ENCODE measurements at regions not wholly inside any gene's neighbourhood (a gene's known extent, or its start where the extent isn't known, plus 50 kb on each side); places are given as distances from the start of the nearest gene placed in this dataset.
"Not testable (repeated sequence)": the region's sequence is repeated elsewhere in the genome, so short reads cannot be mapped to it uniquely, and the experiment has no call there.

DNA sequence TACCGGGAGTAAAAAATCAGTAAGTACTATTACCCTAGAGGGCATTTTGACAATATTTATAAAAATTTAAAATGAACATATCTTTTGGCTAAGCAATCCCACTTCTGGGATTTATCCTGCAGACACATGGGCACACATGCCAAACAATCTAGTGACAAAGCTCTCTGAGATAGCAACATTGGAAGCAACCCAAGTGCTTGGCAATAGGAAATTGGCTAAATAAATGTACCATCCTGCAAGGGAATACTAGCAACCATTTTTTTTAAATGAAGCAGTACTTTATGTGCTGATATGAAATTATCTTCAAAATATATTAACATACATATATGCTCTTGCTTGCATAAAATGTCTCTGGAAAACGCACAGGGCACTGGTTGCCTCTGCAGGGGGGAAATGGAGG, 133.8 kb downstream of the SNX5 start:
- DNase-seq: no peak

DNA sequence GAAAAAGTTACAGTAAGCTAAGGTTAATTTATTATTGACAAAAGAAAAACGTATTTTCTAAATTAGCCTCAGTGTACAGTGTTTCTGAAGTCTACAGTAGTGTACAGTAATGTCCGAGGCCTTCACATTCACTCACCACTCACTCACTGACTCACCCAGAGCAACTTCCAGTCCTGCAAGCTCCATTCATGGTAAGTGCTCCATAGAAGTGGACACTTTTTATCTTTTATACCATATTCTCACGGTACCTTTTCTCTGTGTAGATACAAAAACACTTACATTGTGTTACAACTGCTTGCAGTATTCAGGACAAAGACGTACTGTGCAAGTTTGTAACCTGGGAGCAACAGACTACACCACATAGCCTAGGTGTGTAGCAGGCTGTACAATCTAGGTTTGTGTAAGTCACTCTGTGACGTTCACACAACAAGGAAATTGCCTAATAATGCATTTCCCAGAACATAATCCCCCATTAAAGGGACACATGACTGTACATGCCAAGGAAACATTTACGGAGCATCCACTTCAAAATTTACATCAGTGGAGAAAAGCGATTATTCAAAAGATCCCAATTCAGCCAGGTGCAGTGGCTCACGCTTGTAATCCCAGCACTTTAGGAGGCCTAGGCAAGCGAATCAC, 133.4 kb downstream of the BANF2 start:
- DNase-seq: no peak

DNA sequence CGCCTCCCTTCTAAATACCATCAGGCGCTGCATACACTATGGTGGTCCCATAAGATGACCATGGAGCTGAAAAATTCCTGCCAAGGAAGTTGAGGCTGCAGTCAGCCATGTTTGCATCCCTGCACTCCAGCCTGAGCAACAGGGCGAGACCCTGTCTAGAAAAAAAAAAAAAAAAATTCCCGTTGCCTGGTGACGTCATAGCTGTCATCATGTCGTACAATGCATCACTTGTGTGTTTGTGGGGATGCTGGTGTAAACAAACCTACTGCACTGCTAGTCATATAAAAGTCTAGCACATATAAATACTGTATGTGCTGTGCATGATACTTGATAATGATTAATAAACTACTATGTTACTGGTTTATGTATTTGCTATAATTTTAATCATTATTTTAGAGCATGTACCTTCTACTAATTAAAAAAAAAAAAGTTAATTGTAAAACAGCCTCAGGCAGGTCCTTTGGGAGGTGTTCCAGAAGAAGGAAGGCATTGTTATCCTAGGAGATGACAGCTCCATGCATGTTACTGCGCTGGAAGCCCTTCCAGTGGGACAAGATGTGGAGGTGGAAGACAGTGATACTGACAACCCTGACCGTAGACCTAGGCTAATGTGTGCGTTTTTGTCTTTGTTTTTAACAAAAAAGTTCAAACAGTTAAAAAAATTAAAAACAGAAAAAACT, 132.6 kb downstream of the BANF2 start:
- no peak for DNase-seq

DNA sequence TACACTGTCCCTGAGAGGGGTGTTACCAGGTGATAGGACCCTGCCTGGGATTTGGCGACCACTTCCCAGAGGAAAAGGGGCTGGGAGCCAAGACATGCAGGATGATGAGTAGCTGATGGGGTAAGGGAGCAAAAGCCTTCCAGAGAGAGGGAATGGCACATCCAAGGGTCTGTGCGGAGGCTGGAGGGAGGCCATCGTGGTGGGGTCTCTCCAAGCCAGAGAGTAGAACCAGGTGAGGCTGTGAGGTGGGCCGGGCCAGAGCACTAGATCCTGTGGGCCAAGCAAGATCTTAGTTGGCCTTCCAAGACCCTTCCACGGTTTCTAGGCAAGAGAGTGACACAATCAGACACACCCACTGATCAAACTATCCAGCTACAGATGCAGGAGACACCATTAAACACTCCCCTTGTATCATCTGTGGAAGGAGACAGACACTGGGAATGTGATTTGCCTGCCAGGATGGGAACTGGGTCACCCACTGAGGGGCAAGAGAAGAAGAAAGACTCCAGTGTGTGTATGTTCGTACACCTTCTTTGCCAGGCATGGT, 128.9 kb downstream of the BANF2 start:
- no peak for DNase-seq

DNA sequence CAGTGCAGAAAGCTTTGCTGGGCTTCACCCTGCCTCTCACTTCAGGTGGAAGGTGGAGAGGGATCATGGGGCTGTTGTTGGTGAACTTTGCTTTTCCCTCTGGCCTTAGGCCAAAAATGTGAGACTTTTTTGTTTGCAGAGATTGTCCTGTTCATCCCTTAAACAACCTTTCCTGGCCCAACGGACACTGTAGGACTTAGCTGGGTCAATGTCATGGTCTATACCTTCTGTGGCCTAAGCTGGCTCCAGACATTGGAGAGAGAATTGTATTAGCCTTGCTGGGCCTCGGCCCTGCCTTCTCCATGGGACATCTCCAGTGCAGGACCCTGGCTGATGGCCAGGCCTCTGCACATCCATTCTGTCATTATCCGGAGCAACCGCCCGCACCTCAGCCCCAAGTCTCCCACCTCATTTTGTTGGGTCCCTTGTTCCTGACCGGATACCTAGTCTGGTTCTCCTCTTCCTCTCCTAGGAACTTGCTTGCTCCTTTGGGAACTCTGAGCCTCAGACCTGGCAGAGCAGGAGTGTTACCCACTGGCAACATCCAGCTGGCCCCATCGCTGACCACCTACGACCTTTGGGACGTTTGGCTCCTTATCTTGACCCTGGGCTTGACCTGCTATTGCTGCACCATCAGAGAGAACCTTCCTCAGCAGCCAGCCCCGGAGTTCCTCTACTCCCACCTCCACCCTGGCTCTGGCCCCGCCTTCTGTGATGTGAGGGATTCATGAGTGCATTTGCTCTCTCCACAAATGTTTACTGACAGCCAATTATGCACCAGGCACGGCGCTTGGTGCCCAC, 128.2 kb downstream of the BANF2 start:
- no peak for DNase-seq

DNA sequence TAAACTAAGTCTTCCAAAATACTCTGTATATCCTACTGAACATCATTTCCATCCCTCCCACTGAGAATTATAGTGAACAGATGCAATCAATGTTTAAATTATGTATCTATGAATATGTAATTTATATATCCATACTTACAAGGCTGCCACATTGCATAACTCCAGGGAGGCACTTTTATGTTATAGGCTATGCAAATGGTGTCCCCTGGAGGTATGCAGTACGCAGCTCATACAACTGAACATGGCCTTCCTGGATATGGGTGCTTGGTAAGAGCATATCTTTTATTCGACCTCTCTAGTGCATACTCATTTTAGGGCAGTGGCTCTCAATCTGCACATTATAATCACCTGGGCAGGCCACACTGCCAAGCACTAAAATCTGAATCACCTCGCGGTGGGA, 127.3 kb downstream of the BANF2 start:
- DNase-seq: no peak

DNA sequence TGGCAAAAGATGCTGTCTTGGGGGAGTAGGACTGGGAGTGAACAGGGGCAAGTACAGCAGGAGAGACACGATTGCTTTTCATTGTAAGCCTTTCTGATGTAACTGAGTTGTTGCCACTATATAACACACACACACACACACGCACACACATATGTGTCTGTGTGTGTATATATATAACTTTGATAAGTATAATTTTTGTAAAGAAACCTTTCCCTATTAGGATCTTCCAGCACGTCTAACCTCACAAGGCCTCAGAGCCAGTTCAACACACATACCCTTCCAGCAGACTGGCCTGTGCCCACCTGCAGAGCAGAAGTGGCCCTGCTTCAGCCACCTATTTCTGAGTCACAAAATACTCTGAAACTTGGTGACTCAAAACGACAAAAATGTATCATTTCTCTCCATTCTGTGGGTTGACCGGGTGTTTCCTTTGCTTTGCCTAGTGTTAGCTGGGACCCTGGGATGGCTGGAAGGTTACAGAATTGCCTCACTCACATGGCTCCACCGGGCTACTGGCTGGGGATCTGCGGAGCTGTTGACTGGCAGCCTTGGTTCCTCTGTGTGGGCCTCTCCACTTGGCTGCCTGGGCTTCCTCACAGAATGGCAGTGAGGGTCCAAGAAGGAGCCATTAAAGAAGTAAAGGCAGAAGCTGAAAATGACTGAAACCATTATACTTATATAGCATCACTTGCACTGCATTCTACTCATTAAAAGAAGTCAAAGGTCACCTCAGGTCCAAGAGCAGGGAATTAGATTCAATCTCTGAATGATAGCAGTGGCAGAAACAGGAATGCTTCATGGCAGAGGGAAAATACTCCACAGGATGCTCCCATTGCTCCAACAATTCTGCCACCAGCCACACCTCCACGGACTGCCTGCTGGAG, 126.4 kb downstream of the BANF2 start:
- no peak for DNase-seq

DNA sequence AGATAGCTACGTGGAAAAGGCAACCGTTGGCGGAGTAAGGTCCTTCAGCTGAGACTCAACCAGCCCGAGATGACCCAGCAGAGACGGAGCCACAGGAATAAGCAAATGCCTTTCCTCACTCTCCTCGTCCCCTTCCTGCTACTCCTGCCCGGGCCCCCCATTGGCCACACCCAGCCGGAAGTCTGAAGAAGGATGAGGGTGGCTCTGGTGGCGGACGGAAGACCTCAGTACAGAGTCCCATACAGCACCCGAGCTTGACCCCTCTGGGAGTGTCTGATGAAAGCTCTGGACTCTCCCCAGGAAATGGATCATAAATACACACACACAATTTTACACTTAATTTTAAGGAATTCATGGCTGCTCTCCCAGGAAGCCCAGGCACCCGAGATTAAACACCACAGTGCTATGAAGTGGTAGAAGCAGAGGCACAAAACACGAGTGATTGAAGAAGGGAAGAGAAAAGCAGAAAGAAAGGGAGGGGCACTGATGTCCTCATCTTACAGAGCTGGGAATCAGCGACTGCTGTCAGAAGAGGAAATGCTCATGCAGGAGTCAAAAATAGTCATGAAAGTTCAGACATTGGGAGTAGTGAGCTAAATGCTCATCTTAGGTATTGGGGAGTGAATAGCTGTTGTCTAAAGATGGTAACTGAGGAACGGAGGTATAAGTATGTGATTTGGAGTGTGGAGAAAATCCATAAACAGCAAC, 125.6 kb downstream of the BANF2 start:
- DNase-seq: no peak

DNA sequence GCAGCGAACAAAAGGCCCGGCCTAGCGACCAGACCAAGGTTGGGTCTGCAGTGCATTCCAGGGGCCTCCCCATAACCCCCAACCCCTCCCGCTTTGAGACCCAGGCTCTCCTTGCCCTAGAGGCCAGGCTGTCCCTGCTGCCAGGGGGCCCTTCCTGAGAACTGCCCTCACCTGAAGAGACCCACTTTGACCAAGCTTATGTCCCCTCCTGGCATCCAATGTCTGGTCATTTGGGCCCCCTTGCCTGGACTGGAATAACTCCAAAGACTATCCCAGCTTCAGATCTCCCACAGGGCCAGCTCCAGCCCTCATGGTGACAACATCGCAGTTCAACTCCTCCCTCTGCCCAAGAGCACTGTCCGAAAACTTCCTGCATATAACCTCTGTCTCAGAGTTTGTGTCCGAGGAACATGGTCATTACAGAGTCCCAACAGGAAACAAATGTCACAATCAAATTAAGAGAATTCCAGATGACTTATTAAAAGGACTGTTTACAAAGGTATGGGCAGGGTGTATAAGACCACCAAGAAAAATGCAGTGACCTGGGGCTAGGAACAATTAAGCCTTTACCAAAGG, 125.0 kb downstream of the BANF2 start:
- DNase-seq: no peak

DNA sequence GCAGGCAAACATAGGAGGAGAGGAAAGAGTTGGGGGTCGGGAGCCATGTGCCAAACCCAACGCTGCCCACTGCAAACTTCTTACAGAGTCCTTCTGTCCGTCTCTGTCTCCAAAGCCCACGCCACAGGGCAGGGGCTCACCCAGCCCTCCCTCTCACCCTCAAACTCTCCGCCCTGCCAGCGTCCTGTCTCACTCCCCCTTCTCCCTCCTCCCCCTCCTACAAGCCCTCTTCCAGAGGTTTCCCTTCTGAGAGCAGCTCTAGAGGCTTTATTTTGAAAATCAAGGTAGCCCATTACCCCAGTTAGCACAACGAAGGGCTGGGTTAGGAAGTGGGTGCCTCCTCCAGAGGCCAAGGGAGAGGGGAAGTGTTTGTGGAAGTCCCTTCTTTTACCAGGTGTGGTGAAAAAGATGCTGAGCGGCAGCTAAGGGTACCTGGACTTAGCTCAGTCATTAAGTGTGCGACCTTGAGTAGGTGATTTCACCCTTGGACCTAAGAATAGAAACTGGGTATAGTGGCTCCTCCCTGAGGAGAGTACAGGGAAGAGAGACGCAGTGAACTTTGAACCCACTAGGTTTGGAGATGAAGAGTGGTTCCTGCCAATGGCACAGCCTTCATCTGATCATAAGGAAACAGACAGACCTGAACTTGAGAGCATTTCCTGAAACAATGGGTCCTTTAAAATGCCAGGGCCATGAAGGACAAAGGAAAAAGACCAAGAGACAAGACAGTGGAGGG, 123.8 kb downstream of the BANF2 start:
- DNase-seq: no peak

DNA sequence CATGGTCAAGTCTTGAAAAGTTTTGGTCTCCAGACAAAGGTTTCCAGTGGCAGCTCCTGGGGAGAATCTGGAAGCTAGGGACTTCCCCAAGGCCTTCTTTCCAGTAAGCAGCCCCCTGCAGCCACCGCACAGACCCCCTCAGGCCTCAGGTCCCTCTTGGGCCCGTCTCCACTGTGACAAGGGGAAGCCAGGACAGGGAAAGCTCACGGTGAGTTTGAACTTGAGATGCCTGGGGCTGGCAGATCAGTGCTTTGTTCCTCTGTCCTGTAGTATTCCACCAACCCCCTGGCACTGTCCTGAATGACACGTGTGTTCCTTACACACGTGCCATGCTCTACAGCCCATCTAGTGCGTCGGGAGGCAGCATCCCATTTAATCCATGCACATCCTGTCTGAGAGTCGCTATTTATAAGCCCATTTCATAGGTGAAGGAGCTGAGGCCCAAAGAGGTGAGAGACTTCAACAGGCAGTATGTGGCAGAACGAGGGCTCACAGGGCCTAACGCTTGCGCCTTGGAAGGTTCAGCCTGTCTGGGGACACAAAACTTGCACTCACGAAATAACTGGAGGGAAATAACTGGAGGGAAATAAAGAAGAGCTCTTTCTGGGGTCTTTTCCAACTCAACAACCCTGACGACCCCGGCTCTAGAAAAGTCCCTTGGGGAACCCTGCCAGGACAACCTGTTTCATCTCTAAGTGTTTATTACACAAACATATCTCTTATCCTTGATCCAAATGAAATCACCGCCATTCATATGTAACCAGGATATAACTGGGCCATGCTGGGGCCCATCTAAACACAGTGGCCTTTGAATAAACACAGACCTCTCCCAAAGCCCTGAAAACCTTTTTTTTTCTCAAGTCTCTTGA, 123.0 kb downstream of the BANF2 start:
- DNase-seq: no peak

DNA sequence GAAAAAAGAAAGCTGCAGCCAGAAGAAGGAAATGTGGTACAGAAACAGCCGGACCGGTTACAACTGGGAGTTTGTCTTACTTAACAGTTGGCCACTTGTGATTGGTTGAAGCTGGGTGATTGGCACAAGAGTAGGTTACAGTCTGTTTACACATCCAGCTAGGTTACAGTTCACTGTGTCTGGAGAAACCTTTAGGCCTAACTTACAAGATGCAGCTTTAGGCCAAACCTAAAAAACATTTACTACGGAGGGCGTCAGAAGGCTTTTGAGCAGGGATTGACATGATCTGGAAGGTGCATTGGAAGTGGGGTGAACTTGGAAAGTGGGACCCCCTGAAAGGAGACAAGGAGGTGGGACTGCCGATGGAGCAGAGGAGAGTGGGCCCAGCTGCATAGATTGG, 122.3 kb downstream of the BANF2 start:
- DNase-seq: no peak

DNA sequence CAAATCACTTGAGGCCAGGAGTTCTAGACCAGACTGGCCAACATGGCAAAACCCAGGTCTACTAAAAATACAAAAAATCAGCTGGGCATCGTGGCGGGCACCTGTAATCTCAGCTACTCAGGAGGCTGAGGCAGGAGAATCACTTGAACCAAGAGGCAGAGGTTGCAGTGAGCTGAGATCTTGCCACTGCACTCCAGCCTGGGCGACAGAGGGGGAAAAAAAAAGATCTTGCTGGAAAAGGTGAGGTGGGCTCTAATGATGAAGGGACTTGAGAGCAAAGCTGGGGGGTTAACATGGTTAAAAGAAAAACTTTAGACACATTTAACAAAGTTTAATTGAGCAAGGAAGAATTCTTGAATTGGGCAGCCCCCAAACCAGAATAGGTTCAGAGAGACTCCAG, 121.8 kb downstream of the BANF2 start:
- DNase-seq: not testable (repeated sequence)

DNA sequence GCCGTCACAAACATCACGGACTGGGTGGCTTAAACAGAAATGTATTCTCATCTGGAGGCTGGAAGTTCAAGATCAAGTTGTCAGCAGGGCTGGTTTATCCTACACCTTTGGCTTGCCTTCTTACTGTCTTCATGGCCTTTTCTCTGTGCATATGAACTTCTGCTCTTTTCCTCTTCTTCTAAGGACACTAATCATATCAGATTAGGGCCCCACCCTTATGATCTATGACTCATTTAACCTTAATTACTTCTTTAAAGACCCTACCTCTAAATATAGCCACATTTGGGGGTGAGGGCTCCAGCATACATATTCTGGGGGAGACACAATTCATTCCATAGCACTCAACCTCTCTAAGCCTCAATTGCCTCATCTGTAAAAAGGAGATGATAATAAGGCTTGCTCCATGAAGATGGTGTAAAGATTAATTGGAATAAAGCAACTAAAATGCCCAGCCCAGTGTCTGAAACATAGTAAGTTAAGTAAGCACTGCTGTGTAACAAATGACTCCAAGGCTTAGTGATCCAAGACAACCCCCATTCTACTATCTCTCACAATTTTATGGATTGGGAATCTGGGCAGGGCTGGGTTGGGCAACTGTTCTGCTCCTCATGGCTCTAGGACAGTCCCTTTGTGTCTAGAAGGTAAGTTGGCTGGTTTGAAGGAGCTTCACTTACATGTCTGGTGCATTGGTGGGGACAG, 119.8 kb downstream of the BANF2 start:
- no peak for DNase-seq

DNA sequence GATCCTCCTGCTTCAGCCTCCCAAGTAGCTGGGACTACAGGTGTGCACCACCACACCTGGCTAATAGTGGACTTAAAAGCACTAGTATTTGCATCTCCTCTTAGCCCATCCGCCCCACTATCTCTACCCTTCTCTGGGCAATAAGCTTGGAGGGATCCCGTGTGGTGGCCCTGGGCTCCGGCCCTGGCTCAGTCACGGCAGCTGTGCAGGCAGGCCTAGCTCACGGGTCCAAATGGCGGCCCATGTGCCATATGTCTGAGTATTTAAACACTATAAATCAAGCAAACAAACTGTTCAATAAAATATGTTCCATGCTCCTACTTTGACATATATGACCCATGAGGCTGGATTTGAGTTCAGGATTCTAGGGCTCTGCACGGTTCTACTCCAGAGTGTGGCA, 118.4 kb downstream of the BANF2 start:
- no peak for DNase-seq

DNA sequence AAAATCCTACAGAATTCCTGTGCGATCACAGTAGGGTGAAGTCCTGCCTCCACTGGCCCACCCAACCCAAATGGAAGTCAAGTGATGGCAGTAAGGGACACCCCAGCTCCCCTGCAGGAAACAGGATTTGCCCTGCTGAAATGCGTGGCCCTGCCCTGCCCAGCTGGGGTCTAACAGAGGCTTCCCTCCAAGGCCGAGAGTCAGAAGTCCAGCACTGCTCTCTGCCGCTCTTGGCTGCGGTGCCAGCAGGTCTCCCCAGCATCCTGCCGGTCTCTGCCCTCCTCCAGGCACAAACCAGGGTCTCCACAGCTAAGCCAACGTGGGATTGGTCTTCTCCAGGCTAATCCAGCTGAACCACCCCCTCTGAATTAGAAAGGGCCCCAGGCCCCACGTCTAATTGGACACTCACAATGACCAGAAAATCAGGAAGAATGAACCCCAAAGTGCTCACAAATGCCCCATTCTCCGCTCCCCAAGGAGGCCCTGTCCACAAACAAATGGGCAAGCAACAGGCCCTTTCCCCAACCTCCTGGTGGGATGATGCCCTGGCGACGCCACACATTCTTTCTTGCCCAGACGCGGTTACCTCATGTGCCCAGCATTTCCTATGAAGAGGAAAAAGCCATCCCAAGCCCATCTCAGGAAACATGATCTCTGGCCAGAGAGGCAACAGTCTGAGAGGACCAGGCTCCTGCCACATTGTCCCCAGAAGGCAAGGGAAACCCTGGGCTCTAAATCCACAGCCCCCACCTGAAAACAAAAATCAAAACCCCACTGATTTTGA, 117.2 kb downstream of the BANF2 start:
- no peak for DNase-seq

DNA sequence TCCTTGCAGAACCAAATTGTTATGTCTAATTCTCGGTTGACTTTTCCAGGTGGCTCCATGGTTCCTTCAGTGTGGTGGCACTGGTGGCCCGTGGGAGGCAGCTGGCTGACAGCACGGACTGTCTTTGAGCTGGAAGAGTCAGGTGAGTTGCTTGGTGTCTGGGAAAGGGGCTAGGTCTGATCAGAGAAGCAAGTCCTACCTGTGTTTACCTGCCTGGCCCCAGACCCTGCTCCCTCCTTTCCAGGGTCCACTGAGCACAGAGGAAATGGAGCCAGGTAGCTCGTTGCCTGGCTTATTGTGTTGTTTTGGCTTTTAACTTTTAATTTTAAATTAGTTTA, 111.8 kb downstream of the BANF2 start:
- DNase-seq: no peak

DNA sequence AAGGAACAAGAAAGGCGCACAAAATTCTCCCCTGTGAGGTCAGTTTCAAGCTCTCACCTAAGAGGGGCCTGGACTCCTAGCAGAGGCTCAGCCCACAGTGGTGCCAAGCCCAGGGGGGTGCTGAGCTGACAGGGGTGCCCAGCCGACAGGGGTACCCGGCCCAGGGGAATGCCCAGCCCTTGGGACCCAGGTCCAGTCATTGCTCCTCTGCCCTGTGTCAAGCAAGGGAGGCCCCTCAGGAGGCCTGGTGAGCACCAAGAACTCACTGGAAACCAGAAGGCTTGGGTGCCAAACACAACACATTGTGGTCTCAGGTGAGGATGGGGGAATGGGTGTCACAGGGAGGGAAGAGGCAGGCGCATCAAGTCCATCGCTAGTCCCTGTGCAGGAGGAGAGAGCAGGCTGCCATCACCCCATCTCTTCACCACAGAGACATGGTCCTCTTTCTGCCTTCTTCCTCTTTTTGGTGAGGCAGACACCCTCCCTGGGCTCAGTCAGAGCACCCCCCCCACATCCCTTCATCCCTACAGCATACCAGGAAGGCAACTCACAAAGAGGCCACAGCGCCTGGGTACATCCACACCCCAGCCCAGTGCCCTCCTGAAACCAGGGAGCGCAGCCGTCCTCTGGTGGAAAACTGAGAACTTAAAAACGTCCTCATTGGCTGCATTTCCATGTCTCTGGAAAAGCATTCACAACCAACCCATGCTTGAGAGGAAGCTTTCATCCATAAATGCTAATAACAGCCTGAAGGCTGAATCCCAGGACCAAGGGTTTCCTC, 111.3 kb downstream of the BANF2 start:
- DNase-seq: no peak
